ENCODE measurements at regions not wholly inside any gene's neighbourhood (a gene's known extent, or its start where the extent isn't known, plus 50 kb on each side); places are given as distances from the start of the nearest gene placed in this dataset.

DNA sequence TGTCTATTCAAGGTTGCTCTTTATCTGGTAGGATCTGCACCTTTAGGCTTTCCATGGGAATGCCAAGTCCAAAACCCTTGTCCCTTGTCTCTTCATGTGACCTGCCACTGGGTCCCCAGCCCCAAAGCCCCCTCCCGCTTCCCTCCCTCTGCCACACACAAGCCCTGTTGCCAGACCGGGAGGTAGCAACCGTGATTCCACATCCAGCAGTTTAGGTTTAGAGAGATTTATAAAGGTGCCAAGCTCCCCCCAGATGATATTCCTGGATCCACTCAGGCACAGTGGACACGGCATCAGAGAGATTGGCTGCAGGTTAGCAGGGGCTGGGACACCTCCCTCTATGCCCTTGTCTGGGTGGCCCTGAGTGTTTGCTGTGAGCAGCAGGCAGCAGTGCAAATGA lies 504.7 kb downstream of the CCDC171 start:
- Histone ChIP-seq H3K23ac (ENCODE audit: low read length in 2 of 2) (peak overlapping the region in 1 of 2 experiments; percentile 38), H3K4me3 (ENCODE audit: insufficient read depth in 1 of 2, low read depth in 1 of 2, low read length in 2 of 2) (no peak overlapping the region)
- 83% methylated on average over 4 of the region's 4 CpGs for WGBS

DNA sequence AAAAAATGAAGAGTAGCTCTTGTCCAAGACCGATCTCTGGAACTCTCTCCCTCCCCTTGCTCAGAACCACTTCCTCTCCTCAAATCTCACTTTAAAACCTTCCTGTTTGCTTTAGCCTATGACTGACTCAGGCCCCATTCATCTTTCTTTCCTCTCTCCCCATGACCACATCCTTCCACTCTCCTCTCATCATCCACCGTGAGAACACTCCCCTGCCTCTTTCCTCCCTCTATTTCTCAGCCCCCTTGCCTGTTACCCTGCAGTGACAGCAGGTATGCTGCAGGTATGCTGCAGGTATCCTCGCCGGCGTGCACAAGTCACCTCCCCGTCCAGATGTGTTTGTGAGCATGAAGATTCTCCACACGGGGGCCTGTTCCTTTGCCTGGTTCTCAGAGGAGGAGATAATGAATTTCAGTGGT lies 505.3 kb downstream of the CCDC171 start:
- H3K9me3 ChIP-seq (ENCODE audit: control insufficient read depth, low read length), result no peaks in the 10 kb centered on the region
- H2BK5ac ChIP-seq (ENCODE audit: low read depth, low read length, poor library complexity, severe bottlenecking), result no peak overlapping the region
- H4K91ac ChIP-seq (ENCODE audit: low read length), result peak overlapping the region; percentile 57
- 49% methylated on average over 7 of the region's 7 CpGs for WGBS
- H3K23ac ChIP-seq (ENCODE audit: low read length in 2 of 2), result no peak overlapping the region
- no peaks in the 10 kb centered on the region for H3K79me1 ChIP-seq (replicated peaks; ENCODE audit: low read length, poor library complexity, severe bottlenecking)
- peak overlapping the region; percentile 87 for H4K8ac ChIP-seq (ENCODE audit: low read length)
- H2BK12ac ChIP-seq (ENCODE audit: low read length in 2 of 2), result peak overlapping the region in 1 of 2 experiments; percentile 80
- H3K27ac ChIP-seq (ENCODE audit: low read length, poor library complexity, severe bottlenecking), result peak overlapping the region; percentile 71
- peak overlapping the region in 1 of 2 experiments; percentile 88 for H3K18ac ChIP-seq (ENCODE audit: low read depth in 1 of 2, low read length in 2 of 2)
- H3K14ac ChIP-seq (ENCODE audit: low read length in 2 of 2), result no peak overlapping the region
- H2AFZ ChIP-seq (ENCODE audit: low read depth, low read length), result peak overlapping the region; percentile 55
- H3K4me1 ChIP-seq (ENCODE audit: control insufficient read depth, insufficient read depth, low read depth, low read length), result peaks cover 7% of the 10 kb centered on the region
- no peak overlapping the region for H3K4me2 ChIP-seq (ENCODE audit: low read length, poor library complexity, severe bottlenecking)
- no peak overlapping the region for H2BK15ac ChIP-seq (ENCODE audit: low read depth, poor library complexity, severe bottlenecking)
- H3K9ac ChIP-seq (ENCODE audit: low read length), result no peak overlapping the region
- peak overlapping the region; percentile 42 for H2BK120ac ChIP-seq (ENCODE audit: low read depth, low read length)
- H3K36me3 ChIP-seq (ENCODE audit: control insufficient read depth in 1 of 2, insufficient read depth in 2 of 2, low read depth in 1 of 2, low read length in 2 of 2), result no peaks in the 10 kb centered on the region
- H3K27me3 ChIP-seq (ENCODE audit: control insufficient read depth in 1 of 2, insufficient read depth in 1 of 2, low read length in 2 of 2), result no peaks in the 10 kb centered on the region
- peak overlapping the region in 1 of 2 experiments; percentile 25 for H3K4ac ChIP-seq (ENCODE audit: low read depth in 1 of 2, low read length in 2 of 2)
- no peak overlapping the region for H3K4me3 ChIP-seq (ENCODE audit: insufficient read depth in 1 of 2, low read depth in 1 of 2, low read length in 2 of 2)
- peak; percentile 51 for DNase-seq
- H2AK5ac ChIP-seq (ENCODE audit: low read length, severe bottlenecking), result no peak overlapping the region

More for the DNA sequence above, 504.7 kb downstream of the CCDC171 start:
- H3K9ac ChIP-seq (ENCODE audit: low read length), result no peak overlapping the region
- H3K27me3 ChIP-seq (ENCODE audit: control insufficient read depth in 1 of 2, insufficient read depth in 1 of 2, low read length in 2 of 2), result no peaks in the 10 kb centered on the region
- H3K4me1 ChIP-seq (ENCODE audit: control insufficient read depth, insufficient read depth, low read depth, low read length), result peaks cover 6% of the 10 kb centered on the region
- H4K8ac ChIP-seq (ENCODE audit: low read length), result peak overlapping the region; percentile 70
- peak overlapping the region; percentile 82 for H2BK5ac ChIP-seq (ENCODE audit: low read depth, low read length, poor library complexity, severe bottlenecking)
- H4K91ac ChIP-seq (ENCODE audit: low read length), result peak overlapping the region; percentile 77
- H3K14ac ChIP-seq (ENCODE audit: low read length in 2 of 2), result peak overlapping the region in 1 of 2 experiments; percentile 53
- peak overlapping the region; percentile 71 for H2BK15ac ChIP-seq (ENCODE audit: low read depth, poor library complexity, severe bottlenecking)
- H2BK120ac ChIP-seq (ENCODE audit: low read depth, low read length), result peak overlapping the region; percentile 89
- peak overlapping the region; percentile 23 to 61 for H3K18ac ChIP-seq (ENCODE audit: low read depth in 1 of 2, low read length in 2 of 2)
- peak overlapping the region; percentile 39 to 81 for H3K4ac ChIP-seq (ENCODE audit: low read depth in 1 of 2, low read length in 2 of 2)
- H3K36me3 ChIP-seq (ENCODE audit: control insufficient read depth in 1 of 2, insufficient read depth in 2 of 2, low read depth in 1 of 2, low read length in 2 of 2), result no peaks in the 10 kb centered on the region
- no peak overlapping the region for H3K4me2 ChIP-seq (ENCODE audit: low read length, poor library complexity, severe bottlenecking)
- H3K27ac ChIP-seq (ENCODE audit: low read length, poor library complexity, severe bottlenecking), result peak overlapping the region; percentile 71
- H2BK12ac ChIP-seq (ENCODE audit: low read length in 2 of 2), result peak overlapping the region in 1 of 2 experiments; percentile 88
- H3K79me1 ChIP-seq (replicated peaks; ENCODE audit: low read length, poor library complexity, severe bottlenecking), result no peaks in the 10 kb centered on the region
- no peak for DNase-seq
- peak overlapping the region; percentile 96 for H2AK5ac ChIP-seq (ENCODE audit: low read length, severe bottlenecking)
- no peaks in the 10 kb centered on the region for H3K9me3 ChIP-seq (ENCODE audit: control insufficient read depth, low read length)
- H2AFZ ChIP-seq (ENCODE audit: low read depth, low read length), result peak overlapping the region; percentile 54

DNA sequence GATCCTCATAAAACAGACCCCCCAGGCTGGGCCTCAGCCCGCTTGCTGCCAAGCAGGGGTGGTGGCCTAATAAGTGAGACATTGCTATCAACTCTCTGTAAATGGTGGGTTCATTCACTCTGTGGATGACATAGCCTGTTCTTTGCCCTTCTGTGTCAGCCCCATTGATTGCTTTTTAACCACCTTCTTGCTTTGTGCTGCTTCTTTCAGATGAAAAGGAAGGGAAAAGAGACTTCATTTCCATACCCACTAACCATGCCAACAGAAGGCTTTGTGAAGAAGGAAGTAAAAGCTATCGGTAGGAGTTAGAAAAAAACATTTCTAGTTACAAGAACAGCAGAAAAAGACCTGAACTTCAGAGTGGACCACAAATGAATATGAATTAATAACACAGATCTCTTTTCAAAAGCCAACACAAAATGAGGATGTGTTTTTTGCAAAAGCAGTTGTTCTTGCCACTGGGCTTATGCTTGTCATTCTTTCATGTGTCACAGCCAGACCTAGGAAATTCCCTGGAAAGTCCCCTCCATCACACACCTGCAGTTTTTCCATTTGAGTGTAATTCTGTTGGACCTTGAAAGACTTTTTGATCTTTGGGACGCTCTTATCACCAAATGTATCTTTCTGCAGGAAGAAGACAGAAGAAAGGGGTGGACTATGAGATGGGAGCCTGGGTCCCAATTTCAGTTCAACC lies 507.7 kb downstream of the CCDC171 start:
- no peak overlapping the region for H2BK15ac ChIP-seq (ENCODE audit: low read depth, poor library complexity, severe bottlenecking)
- no peak overlapping the region for H3K14ac ChIP-seq (ENCODE audit: low read length in 2 of 2)
- H2AFZ ChIP-seq (ENCODE audit: low read depth, low read length), result no peak overlapping the region
- no peak overlapping the region for H4K8ac ChIP-seq (ENCODE audit: low read length)
- H3K9ac ChIP-seq (ENCODE audit: low read length), result no peak overlapping the region
- H4K91ac ChIP-seq (ENCODE audit: low read length), result no peak overlapping the region
- peak overlapping the region; percentile 17 for H2AK5ac ChIP-seq (ENCODE audit: low read length, severe bottlenecking)
- no peak for DNase-seq
- H2BK120ac ChIP-seq (ENCODE audit: low read depth, low read length), result no peak overlapping the region
- H3K4me1 ChIP-seq (ENCODE audit: control insufficient read depth, insufficient read depth, low read depth, low read length), result peaks cover 10% of the 10 kb centered on the region
- WGBS, result 89% methylated on average over 1 of the region's 3 CpGs
- H2BK5ac ChIP-seq (ENCODE audit: low read depth, low read length, poor library complexity, severe bottlenecking), result no peak overlapping the region
- H3K36me3 ChIP-seq (ENCODE audit: control insufficient read depth in 1 of 2, insufficient read depth in 2 of 2, low read depth in 1 of 2, low read length in 2 of 2), result no peaks in the 10 kb centered on the region
- no peak overlapping the region for H3K4me2 ChIP-seq (ENCODE audit: low read length, poor library complexity, severe bottlenecking)
- no peaks in the 10 kb centered on the region for H3K9me3 ChIP-seq (ENCODE audit: control insufficient read depth, low read length)
- H3K27ac ChIP-seq (ENCODE audit: low read length, poor library complexity, severe bottlenecking), result no peak overlapping the region
- H3K79me1 ChIP-seq (replicated peaks; ENCODE audit: low read length, poor library complexity, severe bottlenecking), result peaks cover 2% of the 10 kb centered on the region
- H3K18ac ChIP-seq (ENCODE audit: low read depth in 1 of 2, low read length in 2 of 2), result no peak overlapping the region
- no peak overlapping the region for H3K23ac ChIP-seq (ENCODE audit: low read length in 2 of 2)
- no peak overlapping the region for H2BK12ac ChIP-seq (ENCODE audit: low read length in 2 of 2)
- no peaks in the 10 kb centered on the region for H3K27me3 ChIP-seq (ENCODE audit: control insufficient read depth in 1 of 2, insufficient read depth in 1 of 2, low read length in 2 of 2)
- no peak overlapping the region for H3K4ac ChIP-seq (ENCODE audit: low read depth in 1 of 2, low read length in 2 of 2)
- no peak overlapping the region for H3K4me3 ChIP-seq (ENCODE audit: insufficient read depth in 1 of 2, low read depth in 1 of 2, low read length in 2 of 2)

DNA sequence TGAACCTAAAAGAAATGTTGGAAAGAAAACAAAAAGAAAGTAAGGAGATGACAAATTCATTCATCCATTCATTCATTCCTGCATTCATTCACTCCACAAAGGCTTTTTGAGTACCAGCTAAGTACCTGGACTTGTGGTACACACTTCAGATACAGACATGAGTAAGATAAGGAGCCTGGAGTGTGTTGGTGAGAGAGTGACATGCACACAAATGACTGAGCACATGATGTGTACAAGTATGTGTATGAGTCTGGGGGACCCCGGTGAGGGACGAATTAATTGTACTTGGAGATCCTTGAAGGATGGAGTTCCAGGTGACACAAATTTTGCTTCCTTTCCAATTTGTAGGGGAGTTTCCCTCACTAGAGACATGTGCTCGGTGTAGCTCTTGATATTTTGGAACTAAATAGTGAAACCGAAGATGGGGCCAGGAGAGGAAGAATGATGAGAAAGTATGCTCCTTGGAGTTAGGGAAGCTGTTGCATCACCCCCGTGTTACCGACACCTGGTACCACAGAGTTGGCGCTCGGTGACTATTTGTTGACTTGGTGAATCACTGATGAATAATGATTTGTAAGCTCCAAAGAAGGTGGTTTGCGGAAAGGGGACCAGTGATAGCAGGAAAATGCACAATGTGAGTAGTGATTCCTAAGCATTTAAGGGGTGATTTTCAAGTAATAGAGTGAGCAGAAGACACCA lies 509.8 kb downstream of the CCDC171 start:
- Histone ChIP-seq H2BK15ac (ENCODE audit: low read depth, poor library complexity, severe bottlenecking) (no peak overlapping the region), H2BK12ac (ENCODE audit: low read length in 2 of 2) (no peak overlapping the region), H3K4me3 (ENCODE audit: insufficient read depth in 1 of 2, low read depth in 1 of 2, low read length in 2 of 2) (no peak overlapping the region), H2BK120ac (ENCODE audit: low read depth, low read length) (no peak overlapping the region), H3K9me3 (ENCODE audit: control insufficient read depth, low read length) (no peaks in the 10 kb centered on the region), H3K23ac (ENCODE audit: low read length in 2 of 2) (no peak overlapping the region), H3K14ac (ENCODE audit: low read length in 2 of 2) (no peak overlapping the region), H3K9ac (ENCODE audit: low read length) (no peak overlapping the region), H3K79me1 (replicated peaks; ENCODE audit: low read length, poor library complexity, severe bottlenecking) (peaks cover 2% of the 10 kb centered on the region), H3K4me1 (ENCODE audit: control insufficient read depth, insufficient read depth, low read depth, low read length) (peaks cover 7% of the 10 kb centered on the region), H3K4ac (ENCODE audit: low read depth in 1 of 2, low read length in 2 of 2) (no peak overlapping the region), H2AK5ac (ENCODE audit: low read length, severe bottlenecking) (peak overlapping the region; percentile 26), H3K27ac (ENCODE audit: low read length, poor library complexity, severe bottlenecking) (peak overlapping the region; percentile 59), H3K4me2 (ENCODE audit: low read length, poor library complexity, severe bottlenecking) (no peak overlapping the region), H2AFZ (ENCODE audit: low read depth, low read length) (no peak overlapping the region), H3K36me3 (ENCODE audit: control insufficient read depth in 1 of 2, insufficient read depth in 2 of 2, low read depth in 1 of 2, low read length in 2 of 2) (no peaks in the 10 kb centered on the region), H4K91ac (ENCODE audit: low read length) (no peak overlapping the region), H3K27me3 (ENCODE audit: control insufficient read depth in 1 of 2, insufficient read depth in 1 of 2, low read length in 2 of 2) (no peaks in the 10 kb centered on the region), H4K8ac (ENCODE audit: low read length) (no peak overlapping the region), H2BK5ac (ENCODE audit: low read depth, low read length, poor library complexity, severe bottlenecking) (no peak overlapping the region), H3K18ac (ENCODE audit: low read depth in 1 of 2, low read length in 2 of 2) (no peak overlapping the region)
- peak; percentile 23 for DNase-seq
- WGBS, result 60% methylated on average over 9 of the region's 9 CpGs
